Stomach (tissue), 8 donors: ENCODE measurements at regions not wholly inside any gene's neighbourhood (a gene's known extent, or its start where the extent isn't known, plus 50 kb on each side); places are given as distances from the start of the nearest gene placed in this dataset.

Experiments used
- DNase-seq, 2 donors: peaks; one replicate each; pipeline versions ENCODE4 v3.0.0 to v3.0.0-alpha.2; 2013 to 2019
- H3K27ac ChIP-seq, 5 donors: fragments of 200-600 bp in 4 of 5; sonication (generic) in 4 of 5; one replicate each; pipeline ENCODE4 v1.5.1; 2013 to 2019; ENCODE audit warnings: mild to moderate bottlenecking in 1 of 5, moderate library complexity in 1 of 5
- H3K27me3 ChIP-seq, 3 donors: fragments of 200-600 bp; sonication (generic); one replicate each; pipeline ENCODE4 v1.5.1; 2017 to 2019; ENCODE audit warnings: mixed run types in 1 of 3
- H3K36me3 ChIP-seq, 4 donors: fragments of 200-600 bp; sonication (generic); 1 replicate in 3 of 4; 2 replicates in 1 of 4; pipeline ENCODE4 v1.5.1; 2016 to 2019
- H3K4me1 ChIP-seq, 4 donors: fragments of 200-600 bp; sonication (generic); one replicate each; pipeline ENCODE4 v1.5.1; 2016 to 2019
- H3K4me3 ChIP-seq, 4 donors: fragments of 200-600 bp; sonication (generic) in 3 of 4; one replicate each; pipeline ENCODE4 v1.5.1; 2016 to 2019; ENCODE audit warnings: mild to moderate bottlenecking in 1 of 4
- H3K9me3 ChIP-seq, 4 donors: fragments of 200-600 bp; sonication (generic); one replicate each; pipeline ENCODE4 v1.5.1; 2016 to 2019
- EP300 ChIP-seq: sonication (generic); formaldehyde crosslinking; IDR thresholded peaks from one replicate; pipeline ENCODE4 v1.6.1; 2017; ENCODE audit warnings: antibody characterized with exemption
- POLR2A ChIP-seq, 4 donors: fragments of 450-650 bp; IDR thresholded peaks; one replicate each; pipeline ENCODE4 v1.6.1; 2016; ENCODE audit warnings: antibody characterized with exemption in 4 of 4, control low read depth in 2 of 4, mild to moderate bottlenecking in 1 of 4, moderate library complexity in 1 of 4
- POLR2AphosphoS5 ChIP-seq, 3 donors: sonication (generic); formaldehyde crosslinking; IDR thresholded peaks; one replicate each; pipeline ENCODE4 v1.6.1; 2016; ENCODE audit warnings: antibody characterized with exemption in 3 of 3
- WGBS, 5 donors: extraction: QIAGEN DNeasy Blood & Tissue Kit in 3 of 5; methylation state at CpG; one replicate each; pipeline versions ENCODE4 v1.1.5 to v1.1.7; 2013 to 2018; 5-methylcytosine and 5-hydroxymethylcytosine counted together
- intact Hi-C: fragments of 100-400 bp; cut with DNase I; formaldehyde crosslinking; loops from one replicate; pipeline ENCODE4 v1.15.1; 2023; ENCODE audit warnings: low total_unique reads
- TF ChIP-seq, protein P1 (sequence below), 7 experiments: fragments of 450-650 bp in 4 of 7; fragments of 200-600 bp in 3 of 7; sonication (generic) in 3 of 7; IDR thresholded peaks; one replicate each; pipeline ENCODE4 v1.5.1; 2016 to 2019; ENCODE audit warnings: antibody characterized with exemption in 7 of 7, control low read depth in 2 of 7, mild to moderate bottlenecking in 1 of 7
- donor health status: healthy with polysubstance abuse.
- donor health status: Bipolar disorder and iron deficiency.
- donor health status: healthy.

DNA sequence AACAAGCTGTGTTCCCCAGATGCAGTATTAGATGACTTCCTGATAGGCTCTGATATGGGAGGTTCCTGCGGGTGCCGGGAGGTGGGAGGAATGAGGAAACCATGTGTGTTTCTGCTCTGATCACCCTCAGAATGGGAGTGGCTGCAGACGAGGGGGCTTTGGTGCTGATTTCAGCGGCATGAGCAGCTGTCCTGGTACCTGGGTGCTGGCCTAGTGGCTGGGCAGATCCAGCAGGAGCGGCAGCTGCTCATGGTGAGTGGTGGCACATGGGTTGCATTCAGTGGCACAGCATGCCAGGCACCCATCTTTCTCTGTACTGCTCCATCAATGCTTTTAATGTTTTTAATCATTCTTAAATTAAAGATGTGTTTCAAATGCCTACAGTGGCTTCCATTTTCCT, 177.2 kb upstream of the NETO1 start:
- no peak for DNase-seq
- no peak overlapping the region for H3K27ac ChIP-seq
- WGBS, 5 donors, result 67 to 86% (median 81%) methylated on average over 4 to 5 of the region's 5 CpGs

DNA sequence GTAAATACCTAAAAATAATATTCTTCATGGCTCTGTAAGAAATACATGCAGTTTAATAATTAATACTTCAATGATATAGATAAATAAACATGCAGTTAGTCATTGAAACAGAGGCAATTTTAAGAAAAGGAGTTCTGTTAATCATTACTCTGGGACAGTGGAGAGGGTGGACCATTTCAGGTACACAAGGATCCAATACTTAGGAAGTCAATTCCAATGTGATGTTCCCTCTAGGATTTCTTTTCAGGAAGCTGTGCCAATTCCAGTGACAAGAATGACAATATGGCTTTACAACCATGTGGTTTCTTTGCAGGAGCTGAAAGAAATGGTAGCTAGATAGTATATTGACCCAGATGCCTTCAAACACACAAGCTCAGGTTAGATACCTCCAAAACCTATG, 175.8 kb upstream of the NETO1 start:
- peaks cover 0 to 5% (median 0%) of the 10 kb centered on the region in 4 donors for H3K9me3 ChIP-seq
- TF ChIP-seq, protein P1, sequence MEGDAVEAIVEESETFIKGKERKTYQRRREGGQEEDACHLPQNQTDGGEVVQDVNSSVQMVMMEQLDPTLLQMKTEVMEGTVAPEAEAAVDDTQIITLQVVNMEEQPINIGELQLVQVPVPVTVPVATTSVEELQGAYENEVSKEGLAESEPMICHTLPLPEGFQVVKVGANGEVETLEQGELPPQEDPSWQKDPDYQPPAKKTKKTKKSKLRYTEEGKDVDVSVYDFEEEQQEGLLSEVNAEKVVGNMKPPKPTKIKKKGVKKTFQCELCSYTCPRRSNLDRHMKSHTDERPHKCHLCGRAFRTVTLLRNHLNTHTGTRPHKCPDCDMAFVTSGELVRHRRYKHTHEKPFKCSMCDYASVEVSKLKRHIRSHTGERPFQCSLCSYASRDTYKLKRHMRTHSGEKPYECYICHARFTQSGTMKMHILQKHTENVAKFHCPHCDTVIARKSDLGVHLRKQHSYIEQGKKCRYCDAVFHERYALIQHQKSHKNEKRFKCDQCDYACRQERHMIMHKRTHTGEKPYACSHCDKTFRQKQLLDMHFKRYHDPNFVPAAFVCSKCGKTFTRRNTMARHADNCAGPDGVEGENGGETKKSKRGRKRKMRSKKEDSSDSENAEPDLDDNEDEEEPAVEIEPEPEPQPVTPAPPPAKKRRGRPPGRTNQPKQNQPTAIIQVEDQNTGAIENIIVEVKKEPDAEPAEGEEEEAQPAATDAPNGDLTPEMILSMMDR (IDR thresholded peaks at IDR 0.05), result no peak
- TF ChIP-seq POLR2A (IDR thresholded peaks at IDR 0.05) (no peak), EP300 (no peak), POLR2AphosphoS5 (IDR thresholded peaks at IDR 0.05) (no peak)
- intact Hi-C loops, result no loop called here
- no peaks in the 10 kb centered on the region for H3K4me1 ChIP-seq
- H3K4me3 ChIP-seq, result no peak overlapping the region
- no peak for DNase-seq
- no peaks in the 10 kb centered on the region for H3K27me3 ChIP-seq
- H3K36me3 ChIP-seq, result no peaks in the 10 kb centered on the region
- no peak overlapping the region for H3K27ac ChIP-seq

More for the DNA sequence above, 177.2 kb upstream of the NETO1 start:
- no peak overlapping the region for H3K4me3 ChIP-seq
- no peak for TF ChIP-seq EP300
- TF ChIP-seq, protein P1 (IDR thresholded peaks at IDR 0.05), result no peak
- no peak for TF ChIP-seq POLR2AphosphoS5 (IDR thresholded peaks at IDR 0.05)
- no peak for TF ChIP-seq POLR2A (IDR thresholded peaks at IDR 0.05)
- no peaks in the 10 kb centered on the region for H3K27me3 ChIP-seq
- intact Hi-C loops, result no loop called here
- no peaks in the 10 kb centered on the region for H3K4me1 ChIP-seq
- H3K9me3 ChIP-seq, result peaks cover 0 to 14% (median 0%) of the 10 kb centered on the region in 4 donors
- no peaks in the 10 kb centered on the region for H3K36me3 ChIP-seq

DNA sequence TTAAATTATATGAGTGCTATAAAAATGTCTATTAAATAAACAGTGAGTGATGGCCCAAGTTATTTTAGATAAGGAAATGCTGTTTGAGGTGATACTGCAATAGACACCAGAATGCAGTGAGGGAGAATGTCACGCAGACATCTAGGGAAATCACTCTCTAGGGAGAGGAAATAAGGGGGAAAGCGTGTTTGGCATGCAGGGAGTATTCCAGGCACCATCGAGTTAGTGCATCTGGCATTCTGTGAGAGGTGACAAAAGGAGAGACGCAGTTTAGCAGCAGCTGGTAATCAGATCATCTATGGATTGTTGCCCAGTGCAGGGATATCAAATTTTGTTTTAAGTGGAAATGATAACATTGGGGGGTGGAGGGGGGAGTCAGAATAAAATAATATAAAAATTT, 175.4 kb upstream of the NETO1 start:
- H3K9me3 ChIP-seq, result peaks cover 0 to 5% (median 0%) of the 10 kb centered on the region in 4 donors
- intact Hi-C loops, result no loop called here
- H3K4me1 ChIP-seq, result no peaks in the 10 kb centered on the region
- no peak overlapping the region for H3K27ac ChIP-seq
- peak in 1 of 2 donors; percentile 6 for DNase-seq
- no peaks in the 10 kb centered on the region for H3K36me3 ChIP-seq
- no peak overlapping the region for H3K4me3 ChIP-seq
- no peaks in the 10 kb centered on the region for H3K27me3 ChIP-seq
- TF ChIP-seq POLR2A (IDR thresholded peaks at IDR 0.05) (no peak), EP300 (no peak), POLR2AphosphoS5 (IDR thresholded peaks at IDR 0.05) (no peak)
- TF ChIP-seq, protein P1 (IDR thresholded peaks at IDR 0.05), result no peak
- WGBS, 5 donors, result 29 to 36% (median 34%) methylated on average over 4 of the region's 4 CpGs

DNA sequence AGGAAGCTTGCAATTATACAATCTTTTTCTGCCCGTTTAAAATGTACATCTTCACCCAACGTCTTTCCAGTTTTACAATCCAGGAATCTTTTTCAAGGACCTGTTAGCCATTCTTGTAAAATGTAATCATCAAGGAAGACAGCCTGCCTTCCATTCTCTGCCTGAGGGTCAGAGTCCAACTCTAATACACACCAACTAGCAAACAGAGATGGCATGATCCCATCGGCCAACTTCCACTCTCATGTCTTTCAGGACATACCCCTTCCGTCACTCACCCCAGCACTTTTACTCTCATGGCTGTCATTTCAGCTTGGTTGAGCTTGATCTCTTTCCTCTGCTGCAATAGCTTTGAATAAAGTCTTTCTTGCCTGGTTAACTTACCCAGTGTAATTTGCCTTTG, 172.5 kb upstream of the NETO1 start:
- intact Hi-C loops, result no loop called here
- Histone ChIP-seq H3K36me3 (no peaks in the 10 kb centered on the region), H3K4me1 (no peaks in the 10 kb centered on the region), H3K4me3 (no peak overlapping the region), H3K9me3 (no peaks in the 10 kb centered on the region), H3K27me3 (no peaks in the 10 kb centered on the region), H3K27ac (no peak overlapping the region)
- TF ChIP-seq, protein P1 (IDR thresholded peaks at IDR 0.05), result no peak
- no peak for TF ChIP-seq POLR2AphosphoS5 (IDR thresholded peaks at IDR 0.05)
- TF ChIP-seq POLR2A (IDR thresholded peaks at IDR 0.05), result no peak
- no peak for TF ChIP-seq EP300
- WGBS, 5 donors, result 39 to 68% (median 55%) methylated on average over 4 of the region's 4 CpGs
- no peak for DNase-seq
